Glutamatergic neuron (in vitro differentiated cells): ENCODE measurements at regions not wholly inside any gene's neighbourhood (a gene's known extent, or its start where the extent isn't known, plus 50 kb on each side); places are given as distances from the start of the nearest gene placed in this dataset.

Source experiments
- DNase-seq: peaks from one replicate; pipeline ENCODE4 v3.0.0; 2022
- H3K27ac Mint-ChIP-seq: one replicate; pipeline ENCODE4 v1.8.0; 2020; ENCODE audit warnings: mild to moderate bottlenecking, mixed read lengths, inconsistent platforms; ENCODE audit not compliant: unreplicated experiment
- H3K27me3 Mint-ChIP-seq: one replicate; pipeline ENCODE4 v1.8.0; 2020; ENCODE audit warnings: mild to moderate bottlenecking, moderate library complexity, mixed read lengths, inconsistent platforms; ENCODE audit not compliant: unreplicated experiment
- H3K36me3 Mint-ChIP-seq: one replicate; pipeline ENCODE4 v1.8.0; 2020; ENCODE audit warnings: mild to moderate bottlenecking, mixed read lengths, inconsistent platforms; ENCODE audit not compliant: unreplicated experiment
- H3K4me1 Mint-ChIP-seq: one replicate; pipeline ENCODE4 v1.8.0; 2020; ENCODE audit warnings: mild to moderate bottlenecking, low read depth, mixed read lengths, inconsistent platforms; ENCODE audit not compliant: unreplicated experiment
- H3K4me3 Mint-ChIP-seq: one replicate; pipeline ENCODE4 v1.8.0; 2020; ENCODE audit warnings: mild to moderate bottlenecking, mixed read lengths, inconsistent platforms; ENCODE audit not compliant: unreplicated experiment
- H3K9me3 Mint-ChIP-seq: one replicate; pipeline ENCODE4 v1.8.0; 2020; ENCODE audit warnings: mild to moderate bottlenecking, moderate library complexity, mixed read lengths, inconsistent platforms; ENCODE audit not compliant: unreplicated experiment
- TF ChIP-seq, protein P1 (sequence below): fragments of 200-600 bp; sonication (generic); IDR thresholded peaks from one replicate; pipeline ENCODE4 v1.5.0; 2021; ENCODE audit not compliant: partially characterized antibody, unreplicated experiment

DNA sequence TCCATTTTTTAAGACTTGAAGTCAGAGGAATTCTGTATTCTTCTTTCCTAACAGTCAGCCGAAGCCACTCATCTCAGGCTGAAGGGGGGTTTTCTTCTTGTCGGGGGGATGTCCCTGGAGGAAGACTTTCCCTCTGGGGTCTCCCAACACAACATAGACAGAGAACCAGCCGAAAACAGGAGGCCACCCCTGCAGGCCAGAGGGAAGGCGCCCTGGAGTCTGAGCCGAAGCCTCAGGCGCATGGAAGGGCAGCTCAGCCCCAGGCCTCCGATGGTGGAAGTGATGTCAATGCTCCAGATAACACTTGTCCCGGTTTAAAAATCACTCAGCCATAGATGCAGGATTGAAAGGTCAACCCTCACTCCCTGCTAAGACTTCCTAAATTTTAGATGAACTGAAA, 1393.0 kb downstream of the TBC1D22A start:
- Mint-ChIP-seq H3K9me3 (peaks cover 17% of the 10 kb centered on the region), H3K27ac (no peak overlapping the region), H3K27me3 (peaks cover 4% of the 10 kb centered on the region), H3K4me3 (no peak overlapping the region), H3K4me1 (no peaks in the 10 kb centered on the region), H3K36me3 (no peaks in the 10 kb centered on the region)
- TF ChIP-seq, protein P1, sequence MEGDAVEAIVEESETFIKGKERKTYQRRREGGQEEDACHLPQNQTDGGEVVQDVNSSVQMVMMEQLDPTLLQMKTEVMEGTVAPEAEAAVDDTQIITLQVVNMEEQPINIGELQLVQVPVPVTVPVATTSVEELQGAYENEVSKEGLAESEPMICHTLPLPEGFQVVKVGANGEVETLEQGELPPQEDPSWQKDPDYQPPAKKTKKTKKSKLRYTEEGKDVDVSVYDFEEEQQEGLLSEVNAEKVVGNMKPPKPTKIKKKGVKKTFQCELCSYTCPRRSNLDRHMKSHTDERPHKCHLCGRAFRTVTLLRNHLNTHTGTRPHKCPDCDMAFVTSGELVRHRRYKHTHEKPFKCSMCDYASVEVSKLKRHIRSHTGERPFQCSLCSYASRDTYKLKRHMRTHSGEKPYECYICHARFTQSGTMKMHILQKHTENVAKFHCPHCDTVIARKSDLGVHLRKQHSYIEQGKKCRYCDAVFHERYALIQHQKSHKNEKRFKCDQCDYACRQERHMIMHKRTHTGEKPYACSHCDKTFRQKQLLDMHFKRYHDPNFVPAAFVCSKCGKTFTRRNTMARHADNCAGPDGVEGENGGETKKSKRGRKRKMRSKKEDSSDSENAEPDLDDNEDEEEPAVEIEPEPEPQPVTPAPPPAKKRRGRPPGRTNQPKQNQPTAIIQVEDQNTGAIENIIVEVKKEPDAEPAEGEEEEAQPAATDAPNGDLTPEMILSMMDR: no peak
- no peak for DNase-seq

DNA sequence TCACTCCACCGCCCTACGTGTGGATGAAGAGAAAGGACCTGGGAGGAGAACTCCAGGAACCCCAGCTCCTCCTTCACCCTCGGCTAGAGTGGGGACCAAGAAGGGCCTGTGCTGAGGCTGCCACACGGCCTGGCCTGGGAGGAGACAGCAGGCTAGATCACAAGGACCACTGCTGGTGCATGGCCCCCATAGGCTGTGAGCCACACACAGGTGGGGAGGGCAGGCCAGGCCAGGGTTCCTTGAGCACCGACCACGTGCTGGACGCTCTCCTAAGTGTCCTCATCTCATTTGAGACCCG, 1392.4 kb downstream of the TBC1D22A start:
- TF ChIP-seq, protein P1: no peak
- no peaks in the 10 kb centered on the region for H3K36me3 Mint-ChIP-seq

DNA sequence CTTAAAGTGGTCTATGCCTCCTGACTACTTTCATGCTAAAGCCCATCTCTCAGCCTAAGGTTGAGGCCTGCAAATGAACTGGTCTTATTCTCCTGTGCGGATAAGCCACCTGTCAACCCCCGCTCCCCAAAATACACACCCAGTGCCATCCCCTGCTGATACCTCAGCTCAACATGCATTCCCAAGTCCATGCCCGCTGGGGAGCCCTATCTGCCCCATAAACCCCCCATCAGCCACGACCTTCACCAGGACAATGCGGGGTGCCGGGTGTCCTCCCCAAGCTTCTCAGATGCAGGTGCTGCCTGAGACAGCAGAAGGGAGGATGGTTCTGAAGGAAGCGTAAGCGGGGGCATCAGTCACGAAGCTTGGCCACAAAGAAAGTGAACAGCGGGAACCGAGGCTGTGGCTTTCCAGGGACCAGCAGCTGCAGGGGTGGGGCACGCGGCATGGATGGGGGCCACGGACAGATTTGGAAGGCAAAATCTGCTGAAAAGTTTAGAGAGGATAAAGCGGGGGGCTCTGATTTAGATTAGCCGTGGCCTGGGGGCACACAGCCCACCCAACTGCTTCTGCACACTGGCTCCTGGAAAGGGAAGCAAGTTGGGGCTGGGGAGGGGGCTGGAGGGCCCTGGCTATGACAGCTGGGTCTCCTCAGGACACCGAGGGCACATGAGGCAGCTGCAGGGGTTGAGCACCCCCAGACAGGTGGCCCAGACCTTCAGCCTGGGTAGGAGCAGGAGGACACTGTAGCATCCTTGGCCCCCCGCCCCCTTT, 1391.9 kb downstream of the TBC1D22A start:
- Mint-ChIP-seq H3K4me1 (no peaks in the 10 kb centered on the region), H3K4me3 (no peak overlapping the region)

More for the DNA sequence above, 1392.4 kb downstream of the TBC1D22A start:
- Mint-ChIP-seq H3K27me3 (peaks cover 4% of the 10 kb centered on the region), H3K4me3 (no peak overlapping the region), H3K9me3 (peaks cover 17% of the 10 kb centered on the region), H3K27ac (no peak overlapping the region), H3K4me1 (no peaks in the 10 kb centered on the region)
- DNase-seq: no peak

DNA sequence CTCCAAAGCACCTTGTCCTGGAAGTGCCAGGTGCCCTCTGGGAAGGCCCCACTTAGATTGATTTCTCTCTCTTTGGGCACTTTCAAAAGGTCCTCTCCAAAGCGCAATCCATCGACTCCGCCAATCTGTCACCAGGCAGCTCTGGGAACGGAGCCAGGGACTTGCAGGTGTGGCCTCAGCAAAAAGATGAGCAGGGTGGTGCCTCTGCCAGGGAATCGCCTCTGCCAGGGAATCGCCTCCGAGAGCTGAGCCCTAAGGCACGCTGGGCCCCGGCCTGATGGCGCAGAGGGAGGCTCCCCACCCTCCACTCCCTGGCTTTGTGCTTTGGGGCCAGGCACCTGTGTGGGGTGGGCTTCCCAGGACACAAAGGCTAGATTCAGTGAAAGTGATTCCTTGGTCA, 1391.3 kb downstream of the TBC1D22A start:
- H3K36me3 Mint-ChIP-seq: no peaks in the 10 kb centered on the region

More for the DNA sequence above, 1391.9 kb downstream of the TBC1D22A start:
- no peak overlapping the region for H3K27ac Mint-ChIP-seq
- TF ChIP-seq, protein P1: no peak
- H3K36me3 Mint-ChIP-seq: no peaks in the 10 kb centered on the region
- peaks cover 17% of the 10 kb centered on the region for H3K9me3 Mint-ChIP-seq
- H3K27me3 Mint-ChIP-seq: peaks cover 4% of the 10 kb centered on the region
- no peak for DNase-seq

DNA sequence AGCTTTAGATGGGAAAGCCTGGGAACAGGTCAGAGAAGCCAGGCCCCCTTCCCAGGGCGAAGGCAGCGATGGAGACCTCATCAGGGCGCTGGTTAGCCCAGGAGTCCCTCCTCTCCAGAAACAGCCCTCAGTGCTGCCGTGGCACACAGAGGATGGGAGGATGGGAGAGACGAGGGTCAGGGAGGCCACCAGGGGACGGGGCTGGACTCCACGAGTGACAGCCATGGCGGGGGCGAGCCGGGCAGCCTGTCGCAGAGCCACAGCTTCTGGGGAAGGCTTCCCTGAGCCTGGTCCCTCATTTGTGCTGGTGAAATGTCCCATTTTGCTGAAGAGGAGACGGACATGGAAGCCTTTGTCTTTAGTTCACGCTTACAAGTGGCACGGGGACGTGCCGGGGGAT, 1390.5 kb downstream of the TBC1D22A start:
- no peak overlapping the region for H3K4me3 Mint-ChIP-seq

More for the DNA sequence above, 1391.3 kb downstream of the TBC1D22A start:
- no peak for DNase-seq
- H3K9me3 Mint-ChIP-seq: peaks cover 21% of the 10 kb centered on the region
- no peak overlapping the region for H3K4me3 Mint-ChIP-seq
- TF ChIP-seq, protein P1: no peak
- H3K4me1 Mint-ChIP-seq: no peaks in the 10 kb centered on the region
- H3K27me3 Mint-ChIP-seq: peaks cover 7% of the 10 kb centered on the region
- no peak overlapping the region for H3K27ac Mint-ChIP-seq

More for the DNA sequence above, 1390.5 kb downstream of the TBC1D22A start:
- Mint-ChIP-seq H3K4me1 (no peaks in the 10 kb centered on the region), H3K9me3 (peaks cover 22% of the 10 kb centered on the region), H3K36me3 (no peaks in the 10 kb centered on the region), H3K27me3 (peaks cover 8% of the 10 kb centered on the region), H3K27ac (no peak overlapping the region)
- no peak for DNase-seq
- TF ChIP-seq, protein P1: no peak
